Thyroid gland (tissue), 4 donors: ENCODE measurements at regions not wholly inside any gene's neighbourhood (a gene's known extent, or its start where the extent isn't known, plus 50 kb on each side); places are given as distances from the start of the nearest gene placed in this dataset.

Source experiments
- DNase-seq, 2 donors: peaks; one replicate each; pipeline ENCODE4 v3.0.0-alpha.2; 2019
- H3K27ac ChIP-seq, 3 donors: fragments of 200-600 bp; sonication (generic); 1 replicate in 2 of 3; 2 replicates in 1 of 3; pipeline ENCODE4 v1.5.1; 2016 to 2019; ENCODE audit warnings: mild to moderate bottlenecking in 1 of 3, moderate library complexity in 1 of 3
- H3K27me3 ChIP-seq: fragments of 200-600 bp; sonication (generic); one replicate; pipeline ENCODE4 v1.5.1; 2019
- H3K36me3 ChIP-seq, 2 donors: fragments of 200-600 bp; sonication (generic); one replicate each; pipeline ENCODE4 v1.5.1; 2016 to 2019
- H3K4me1 ChIP-seq, 2 donors: fragments of 200-600 bp; sonication (generic); one replicate each; pipeline ENCODE4 v1.5.1; 2017 to 2019
- H3K4me3 ChIP-seq, 3 donors: fragments of 200-600 bp; sonication (generic); replicated peaks in 1 of 3; 1 replicate in 2 of 3; 2 replicates in 1 of 3; pipeline ENCODE4 v1.5.1; 2016; ENCODE audit warnings: mild to moderate bottlenecking in 1 of 3
- H3K9me3 ChIP-seq: fragments of 200-600 bp; sonication (generic); one replicate; pipeline ENCODE4 v1.5.1; 2017
- CTCF ChIP-seq, 6 experiments: fragments of 200-600 bp in 3 of 6; fragments of 450-650 bp in 3 of 6; sonication (generic) in 3 of 6; IDR thresholded peaks; one replicate each; pipeline ENCODE4 v1.5.1; 2016 to 2019; ENCODE audit warnings: antibody characterized with exemption in 6 of 6, mild to moderate bottlenecking in 2 of 6, inconsistent platforms in 1 of 6, moderate library complexity in 1 of 6
- POLR2A ChIP-seq, 2 donors: fragments of 450-650 bp; IDR thresholded peaks; one replicate each; pipeline ENCODE4 v1.6.1; 2017; ENCODE audit warnings: antibody characterized with exemption in 2 of 2, mild to moderate bottlenecking in 2 of 2, moderate library complexity in 1 of 2
- WGBS, 2 donors: methylation state at CpG; one replicate each; pipeline ENCODE4 v1.1.5; 2017; 5-methylcytosine and 5-hydroxymethylcytosine counted together
- intact Hi-C: fragments of 100-400 bp; cut with DNase I; formaldehyde crosslinking; loops from one replicate; pipeline ENCODE4 v1.15.1; 2023

GRCh38 chr20:6679086-6679485 lies 88.4 kb upstream of the BMP2 start:
- peaks cover 4 to 9% of the 10 kb centered on the region in 2 donors for H3K4me1 ChIP-seq
- intact Hi-C loops = no loop called here
- TF ChIP-seq POLR2A (IDR thresholded peaks at IDR 0.05) = no peak
- TF ChIP-seq CTCF (IDR thresholded peaks at IDR 0.05) = no peak
- no peak overlapping the region for H3K27ac ChIP-seq
- no peaks in the 10 kb centered on the region for H3K9me3 ChIP-seq
- no peaks in the 10 kb centered on the region for H3K27me3 ChIP-seq
- DNase-seq = no peak
- H3K36me3 ChIP-seq = no peaks in the 10 kb centered on the region
- no peak overlapping the region for H3K4me3 ChIP-seq
- 77 to 89% methylated on average over 2 of the region's 2 CpGs for WGBS, 2 donors

GRCh38 chr20:6678101-6678500 lies 89.4 kb upstream of the BMP2 start:
- Histone ChIP-seq H3K36me3 (no peaks in the 10 kb centered on the region), H3K4me1 (peaks cover 4 to 9% of the 10 kb centered on the region in 2 donors), H3K27ac (no peak overlapping the region), H3K27me3 (no peaks in the 10 kb centered on the region), H3K9me3 (no peaks in the 10 kb centered on the region), H3K4me3 (no peak overlapping the region)
- TF ChIP-seq CTCF (IDR thresholded peaks at IDR 0.05) = no peak
- no peak for TF ChIP-seq POLR2A (IDR thresholded peaks at IDR 0.05)
- 87 to 98% methylated on average over 1 of the region's 1 CpG for WGBS, 2 donors
- DNase-seq = no peak
- intact Hi-C loops = no loop called here

- WGBS, 2 donors = 43 to 45% methylated on average over 1 of the region's 1 CpG
- intact Hi-C loops = no loop called here
- Histone ChIP-seq H3K27ac (peak overlapping the region in 1 of 3 donors; percentile 46), H3K4me3 (no peak overlapping the region), H3K9me3 (no peaks in the 10 kb centered on the region), H3K27me3 (no peaks in the 10 kb centered on the region), H3K36me3 (no peaks in the 10 kb centered on the region), H3K4me1 (peaks cover 4 to 9% of the 10 kb centered on the region in 2 donors)
- no peak for DNase-seq
- TF ChIP-seq CTCF (IDR thresholded peaks at IDR 0.05) (no peak), POLR2A (IDR thresholded peaks at IDR 0.05) (no peak)
Observed at GRCh38 chr20:6674831-6675230, 92.7 kb upstream of the BMP2 start.

- Histone ChIP-seq H3K4me3 (no peak overlapping the region), H3K36me3 (no peaks in the 10 kb centered on the region), H3K27me3 (no peaks in the 10 kb centered on the region), H3K9me3 (no peaks in the 10 kb centered on the region), H3K4me1 (peaks cover 4 to 9% of the 10 kb centered on the region in 2 donors), H3K27ac (peak overlapping the region in 1 of 3 donors; percentile 31)
- WGBS, 2 donors = 71 to 75% methylated on average over 3 of the region's 3 CpGs
- intact Hi-C loops = no loop called here
- TF ChIP-seq CTCF (IDR thresholded peaks at IDR 0.05) (no peak), POLR2A (IDR thresholded peaks at IDR 0.05) (no peak)
- no peak for DNase-seq
Observed at GRCh38 chr20:6673071-6673470, 94.4 kb upstream of the BMP2 start.

GRCh38 chr20:6671829-6672228 lies 95.7 kb upstream of the BMP2 start:
- Histone ChIP-seq H3K4me3 (no peak overlapping the region), H3K9me3 (no peaks in the 10 kb centered on the region), H3K27me3 (no peaks in the 10 kb centered on the region), H3K36me3 (no peaks in the 10 kb centered on the region), H3K27ac (no peak overlapping the region), H3K4me1 (peaks cover 8 to 13% of the 10 kb centered on the region in 2 donors)
- 93 to 97% methylated on average over 3 of the region's 3 CpGs for WGBS, 2 donors
- TF ChIP-seq POLR2A (IDR thresholded peaks at IDR 0.05) = no peak
- no peak for TF ChIP-seq CTCF (IDR thresholded peaks at IDR 0.05)
- no peak for DNase-seq
- intact Hi-C loops = no loop called here
